Fibroblast of peridontal ligament (primary cell): ENCODE measurements at regions not wholly inside any gene's neighbourhood (a gene's known extent, or its start where the extent isn't known, plus 50 kb on each side); places are given as distances from the start of the nearest gene placed in this dataset.

Experiments used
- DNase-seq: peaks from one replicate; pipeline ENCODE4 v3.0.0-alpha.2; 2010; ENCODE audit errors: extremely low read depth

GRCh38 chr13:59447031-59447430 is 716.7 kb downstream of the DIAPH3 start:
- no peak for DNase-seq

GRCh38 chr13:59447846-59448620 is 715.7 kb downstream of the DIAPH3 start:
- peak; percentile 55 for DNase-seq

- DNase-seq, result no peak
Measured at GRCh38 chr13:59449750-59450149, 714.0 kb downstream of the DIAPH3 start.

GRCh38 chr13:59450229-59450628 is 713.5 kb downstream of the DIAPH3 start:
- no peak for DNase-seq

DNA sequence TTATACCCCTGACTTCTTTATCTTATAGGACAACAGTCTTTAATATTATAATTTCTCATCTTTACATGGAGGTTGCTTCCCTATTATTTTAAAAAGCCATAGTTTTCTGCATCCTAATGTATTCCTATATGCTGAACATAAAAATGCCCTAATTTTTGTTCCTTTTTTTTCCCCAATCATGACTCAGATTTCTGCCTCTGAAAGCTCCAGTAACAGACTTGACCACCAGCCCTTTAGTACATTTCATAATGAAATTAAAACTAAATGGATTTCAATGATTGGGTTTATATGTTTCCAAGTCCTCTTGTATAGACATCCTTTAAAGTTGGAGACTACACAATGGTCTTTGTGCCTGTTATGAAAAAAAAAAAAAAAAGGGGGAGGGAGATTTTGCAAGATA is 712.5 kb downstream of the DIAPH3 start:
- no peak for DNase-seq

DNA sequence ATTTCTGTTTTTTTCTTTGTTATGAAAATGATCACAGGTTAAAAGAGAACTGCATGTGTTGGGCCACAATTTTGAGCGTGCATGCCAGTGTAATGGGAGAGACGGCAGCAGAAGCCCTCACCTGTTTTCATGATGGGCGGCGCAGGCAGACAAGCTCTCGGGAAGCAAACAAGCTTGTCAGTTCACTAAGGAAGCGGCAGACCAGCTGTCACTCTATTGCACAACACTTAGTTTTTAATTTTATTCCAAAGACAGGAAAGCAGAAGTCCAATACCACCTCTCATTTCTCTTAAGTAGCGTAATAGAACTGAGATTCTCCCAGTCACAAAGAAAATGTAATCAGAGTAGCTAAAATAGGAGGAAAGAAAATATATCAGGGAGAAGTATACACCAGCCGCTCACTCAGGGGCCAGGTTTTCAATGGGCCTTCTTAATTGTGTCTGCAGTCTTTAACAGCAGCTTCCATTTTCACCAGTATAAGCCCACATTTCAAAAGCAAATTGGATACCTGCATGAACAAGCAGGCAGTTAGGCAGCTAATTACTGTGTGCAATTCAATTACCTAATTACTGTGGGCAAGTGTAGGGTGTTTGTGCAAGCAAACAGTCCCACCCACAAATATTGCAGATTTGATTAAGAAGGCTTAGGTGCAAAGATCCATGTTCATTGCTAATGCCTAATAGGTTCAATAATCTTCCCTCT is 711.4 kb downstream of the DIAPH3 start:
- DNase-seq, result no peak

GRCh38 chr13:59458908-59459579 is 704.7 kb downstream of the DIAPH3 start:
- DNase-seq, result peak; percentile 89

GRCh38 chr13:59459972-59460371 is 703.8 kb downstream of the DIAPH3 start:
- DNase-seq, result peak; percentile 68

DNA sequence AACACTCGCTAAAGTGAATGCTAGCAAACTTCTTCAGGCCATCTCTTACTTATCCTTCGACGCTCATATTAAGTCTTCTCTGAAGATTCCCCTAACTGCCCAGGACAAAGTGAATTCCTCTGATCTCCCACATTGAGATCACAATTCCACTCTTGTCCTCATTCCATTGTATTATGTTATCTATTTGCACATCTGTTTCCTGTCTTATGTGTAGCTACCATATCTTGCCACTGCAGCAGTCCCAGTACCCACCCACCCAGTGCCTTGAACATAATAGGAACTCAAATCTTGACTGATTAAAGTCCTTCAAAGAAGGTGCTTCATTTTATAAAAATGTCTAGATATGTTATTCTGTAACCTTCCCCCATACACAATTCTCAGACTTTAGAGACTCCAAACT is 702.3 kb downstream of the DIAPH3 start:
- DNase-seq, result no peak

DNA sequence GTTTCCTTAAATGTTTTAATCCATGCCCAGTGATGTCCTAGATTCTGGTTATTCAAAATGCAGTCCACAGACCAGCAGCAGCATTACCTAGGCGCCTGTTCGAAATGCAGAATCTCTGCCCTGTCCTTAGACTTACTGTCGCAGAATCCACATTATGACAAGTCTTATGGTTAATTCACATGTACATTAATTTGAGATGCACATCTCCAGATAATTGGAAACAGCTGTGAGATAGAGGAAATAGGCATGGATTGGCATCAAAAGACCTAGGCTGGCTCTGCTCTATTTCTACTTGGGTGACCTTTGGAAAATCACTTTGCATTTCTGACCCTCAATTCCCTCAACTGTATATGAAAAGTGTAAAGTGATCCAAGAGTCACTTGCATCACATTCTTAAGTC is 700.7 kb downstream of the DIAPH3 start:
- DNase-seq, result no peak

GRCh38 chr13:59464926-59465325 is 698.8 kb downstream of the DIAPH3 start:
- no peak for DNase-seq

DNA sequence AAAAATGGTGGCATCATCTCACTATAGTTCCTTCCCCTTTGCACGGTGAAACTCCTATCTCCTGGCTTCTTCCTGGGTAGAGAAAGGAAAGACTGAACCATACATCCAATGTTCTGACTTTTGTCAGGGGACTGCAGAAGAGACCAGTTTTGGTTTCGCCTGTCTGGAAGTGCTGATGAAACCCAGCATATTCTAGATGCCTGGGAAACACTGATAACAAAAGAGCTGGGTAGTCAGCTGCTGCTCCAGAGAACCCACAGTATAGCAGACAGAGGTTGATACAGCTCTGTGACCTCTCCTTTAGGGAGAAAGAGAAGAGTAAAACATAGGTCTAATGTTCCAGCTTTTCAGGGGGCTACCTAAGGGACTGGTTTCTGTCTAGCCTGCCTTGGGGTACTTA is 695.3 kb downstream of the DIAPH3 start:
- no peak for DNase-seq

DNA sequence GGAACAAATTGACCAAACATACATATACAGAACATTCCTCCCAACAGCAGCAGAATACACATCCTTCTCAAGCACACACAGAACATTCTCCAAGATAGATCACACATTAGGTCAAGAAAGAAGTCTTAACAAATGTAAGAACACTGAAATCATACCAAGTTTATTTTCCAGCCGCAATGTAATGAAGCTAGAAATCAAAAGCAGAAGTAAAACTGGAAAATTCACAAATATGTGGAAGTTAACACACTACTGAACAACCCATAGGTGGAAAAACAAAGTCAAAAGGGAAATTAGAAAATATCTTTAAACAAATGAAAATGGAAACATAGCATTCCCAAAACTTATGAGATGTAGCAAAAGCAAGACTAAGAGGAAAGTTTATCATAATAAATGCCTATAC is 692.6 kb downstream of the DIAPH3 start:
- DNase-seq, result no peak

DNA sequence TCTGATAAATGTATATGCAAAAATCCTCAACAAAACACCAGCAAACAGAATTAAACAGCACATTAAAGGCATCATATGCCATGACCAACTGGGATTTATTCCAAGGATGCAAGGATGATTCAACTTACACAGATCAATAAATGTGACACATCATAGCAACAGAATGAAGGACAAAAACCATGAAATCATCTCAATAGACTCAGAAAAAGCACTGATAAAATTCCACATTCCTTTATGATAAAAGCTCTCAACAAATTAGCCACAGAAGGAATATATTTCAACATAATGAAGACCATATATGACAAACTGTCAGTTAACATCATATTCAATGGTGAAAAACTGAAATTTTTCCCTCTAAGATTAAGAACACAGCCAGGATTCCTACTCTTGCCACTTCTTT is 691.6 kb downstream of the DIAPH3 start:
- peak; percentile 45 for DNase-seq

DNA sequence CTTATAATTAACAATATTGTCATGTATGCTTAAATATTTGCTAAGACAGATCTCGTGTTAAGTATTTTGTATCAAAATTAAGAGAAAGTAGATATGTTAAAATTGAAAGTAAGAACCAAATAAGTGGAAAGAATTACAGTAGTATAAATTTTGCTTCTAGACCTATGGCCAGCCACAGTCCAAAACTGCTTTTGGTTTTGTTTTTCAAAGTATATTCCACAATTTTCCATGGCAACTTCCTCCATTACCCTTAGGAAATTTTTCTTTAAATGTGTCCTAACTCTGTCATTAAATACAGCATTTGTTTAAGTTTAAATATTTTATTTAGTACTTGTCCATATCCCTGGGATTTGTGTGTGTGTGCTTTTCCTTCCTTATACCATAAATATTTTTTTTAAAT is 689.0 kb downstream of the DIAPH3 start:
- DNase-seq, result peak; percentile 28

DNA sequence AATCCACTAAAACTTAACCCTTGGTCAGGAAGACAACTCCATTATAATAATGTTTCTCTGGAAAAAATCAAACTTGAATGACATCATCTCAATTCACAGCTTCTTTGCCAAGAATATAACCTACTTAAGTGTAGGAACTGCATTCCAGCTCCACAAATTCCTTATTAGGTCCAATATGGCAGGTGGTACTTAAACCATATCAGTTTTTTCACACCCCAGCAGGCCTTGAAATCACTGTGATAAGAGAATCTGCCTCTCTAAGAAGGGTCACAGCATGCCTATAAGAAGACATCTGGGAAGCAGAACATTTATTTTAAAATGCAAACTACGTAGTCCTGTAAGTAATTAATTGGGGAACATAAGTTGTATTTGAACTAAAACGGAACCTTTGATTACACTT is 687.8 kb downstream of the DIAPH3 start:
- no peak for DNase-seq

DNA sequence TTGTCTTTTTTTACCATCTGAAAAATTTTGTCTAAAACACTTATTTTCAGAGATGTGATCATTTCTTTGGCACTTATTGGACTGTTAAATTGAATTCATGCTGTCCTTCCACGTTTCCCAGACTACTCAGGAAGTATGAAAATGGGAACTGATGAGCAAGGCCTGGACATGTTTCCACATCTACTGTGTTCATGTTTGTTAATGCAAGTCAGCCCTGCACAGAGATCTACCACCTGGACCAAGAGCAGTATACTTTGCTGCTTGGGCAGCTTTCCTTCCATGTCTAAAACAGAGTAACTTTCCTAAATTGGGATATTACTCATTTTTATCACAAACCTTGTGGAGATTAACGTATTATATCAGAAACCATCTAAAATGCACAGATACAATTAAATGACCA is 687.4 kb downstream of the DIAPH3 start:
- no peak for DNase-seq

DNA sequence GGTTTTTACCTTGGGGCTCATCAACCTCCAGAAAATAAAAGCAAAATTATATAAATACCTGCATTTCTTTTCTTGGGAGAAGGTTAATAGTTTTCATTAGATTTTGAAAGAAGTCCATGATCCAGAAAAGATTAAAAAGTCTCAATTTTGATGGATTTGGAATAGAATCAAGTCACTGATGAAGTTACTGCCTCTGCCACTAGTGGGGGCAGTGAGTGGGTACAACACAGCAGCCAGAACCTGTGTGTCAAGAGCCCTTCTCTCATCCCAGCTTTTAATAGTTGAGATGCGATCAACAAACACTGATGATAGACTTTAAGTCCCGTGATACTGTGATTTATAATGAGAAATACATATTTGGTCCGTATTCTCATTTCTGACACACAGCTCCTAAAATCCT is 686.7 kb downstream of the DIAPH3 start:
- DNase-seq, result no peak

DNA sequence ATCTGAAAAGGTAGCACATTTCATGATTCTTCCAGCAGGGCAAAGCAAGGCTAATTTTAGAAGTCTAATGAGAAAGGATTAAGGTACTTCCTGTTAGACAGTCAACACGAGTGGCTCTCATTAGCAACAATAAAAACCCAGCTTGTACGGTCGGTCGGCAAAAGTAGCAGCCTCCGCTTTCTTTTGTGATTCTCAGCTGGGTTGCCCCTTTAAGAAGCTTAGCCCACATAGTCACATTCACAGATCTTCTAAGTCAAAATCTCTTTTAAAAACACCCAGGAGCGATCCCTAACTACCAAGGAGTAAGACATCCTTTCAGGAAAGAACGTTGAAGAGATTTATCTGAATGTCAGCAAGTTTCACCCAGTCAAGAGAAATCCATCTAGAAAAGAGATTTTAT is 684.8 kb downstream of the DIAPH3 start:
- DNase-seq, result no peak

DNA sequence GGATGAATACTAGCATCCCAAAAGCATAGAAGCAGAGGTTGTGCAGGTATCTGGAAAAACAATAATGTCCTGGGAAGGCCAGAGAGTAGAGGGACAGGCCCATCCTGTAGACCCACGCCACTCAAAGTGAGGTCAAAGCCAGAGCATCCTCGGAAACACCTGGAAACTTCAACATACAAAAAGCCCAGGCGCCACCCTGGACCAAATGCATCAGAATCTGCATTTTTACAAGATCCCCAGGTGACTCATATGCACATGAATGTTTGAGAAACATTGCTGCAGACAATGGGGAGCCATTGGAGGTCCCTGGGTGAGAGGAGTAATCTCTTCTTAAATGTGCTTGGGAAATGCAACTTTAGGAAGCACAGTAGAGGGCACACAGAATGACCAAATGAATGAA is 684.1 kb downstream of the DIAPH3 start:
- no peak for DNase-seq

DNA sequence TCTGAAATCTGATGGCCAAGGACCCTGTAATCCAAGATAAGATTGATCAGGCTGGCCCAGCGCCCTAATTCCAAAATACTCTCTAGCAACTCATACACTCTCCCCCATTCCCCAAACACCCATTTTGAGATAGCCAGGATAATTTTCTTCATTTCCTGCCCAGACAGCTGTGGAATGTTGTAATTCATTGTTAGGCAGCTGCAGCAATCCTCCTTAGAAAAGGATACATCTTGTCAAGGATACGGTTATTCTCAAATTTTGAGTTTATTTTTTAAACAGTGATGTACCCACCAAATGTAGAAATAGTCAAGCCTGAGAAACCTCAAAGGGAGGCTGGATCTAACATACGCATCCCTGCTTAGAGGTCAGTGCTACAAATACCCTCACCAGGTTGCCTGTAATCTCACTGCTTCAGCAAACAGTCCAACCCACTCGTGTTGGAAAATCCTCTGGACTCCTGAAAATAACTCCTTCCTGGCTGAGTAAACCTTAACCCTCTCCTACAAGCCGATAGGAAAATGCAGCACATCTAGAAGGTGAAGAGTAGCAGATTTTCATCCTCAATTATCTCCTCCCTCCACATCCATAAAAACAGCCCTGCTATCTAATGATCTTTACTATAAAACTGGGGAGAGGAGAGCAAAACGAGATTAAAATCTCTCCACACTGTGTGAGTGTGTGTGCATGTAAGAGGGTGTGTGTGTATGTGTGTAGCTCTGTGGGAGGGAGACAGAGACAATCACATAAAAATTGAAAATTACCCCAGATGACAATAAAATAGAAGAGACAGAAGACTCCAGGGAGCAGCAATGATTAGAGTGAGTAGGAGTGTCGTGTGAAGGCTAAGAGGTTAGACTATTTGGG is 683.1 kb downstream of the DIAPH3 start:
- no peak for DNase-seq
